ENCODE measurements at regions not wholly inside any gene's neighbourhood (a gene's known extent, or its start where the extent isn't known, plus 50 kb on each side); places are given as distances from the start of the nearest gene placed in this dataset.

- Histone ChIP-seq H3K4me1 (ENCODE audit: insufficient read depth, low read length) (no peaks in the 10 kb centered on the region), H3K79me2 (ENCODE audit: insufficient read depth, low read length) (no peaks in the 10 kb centered on the region)
- no peak for TF ChIP-seq CTCF (IDR thresholded peaks at IDR 0.05; ENCODE audit: extremely low read depth, low read depth, low read length)
Measured at GRCh38 chr5:7214906-7215416, 181.0 kb upstream of the ADCY2 start.

GRCh38 chr5:7218141-7218540 lies 177.8 kb upstream of the ADCY2 start:
- Histone ChIP-seq H3K27me3 (ENCODE audit: insufficient read depth, low read length) (no peaks in the 10 kb centered on the region), H3K4me3 (ENCODE audit: insufficient read depth, low read length) (no peak overlapping the region), H3K4me2 (ENCODE audit: insufficient read depth, low read length) (no peak overlapping the region), H3K79me2 (ENCODE audit: insufficient read depth, low read length) (no peaks in the 10 kb centered on the region), H2AFZ (ENCODE audit: low read length) (no peak overlapping the region), H3K9me3 (ENCODE audit: low read depth, low read length) (no peaks in the 10 kb centered on the region), H3K4me1 (ENCODE audit: insufficient read depth, low read length) (no peaks in the 10 kb centered on the region), H4K20me1 (ENCODE audit: insufficient read depth, low read length) (no peaks in the 10 kb centered on the region), H3K36me3 (ENCODE audit: insufficient read depth, low read length) (no peaks in the 10 kb centered on the region), H3K27ac (ENCODE audit: low read depth, low read length) (no peak overlapping the region)
- no peak for TF ChIP-seq CTCF (IDR thresholded peaks at IDR 0.05; ENCODE audit: extremely low read depth, low read depth, low read length)
- DNase-seq (ENCODE audit: insufficient read length, low spot score, missing footprints): no peak

More at GRCh38 chr5:7214906-7215416, 181.0 kb upstream of the ADCY2 start:
- Histone ChIP-seq H3K36me3 (ENCODE audit: insufficient read depth, low read length) (no peaks in the 10 kb centered on the region), H3K27ac (ENCODE audit: low read depth, low read length) (no peak overlapping the region), H3K27me3 (ENCODE audit: insufficient read depth, low read length) (no peaks in the 10 kb centered on the region), H3K4me2 (ENCODE audit: insufficient read depth, low read length) (no peak overlapping the region), H3K4me3 (ENCODE audit: insufficient read depth, low read length) (no peak overlapping the region), H2AFZ (ENCODE audit: low read length) (no peak overlapping the region), H3K9me3 (ENCODE audit: low read depth, low read length) (no peaks in the 10 kb centered on the region), H4K20me1 (ENCODE audit: insufficient read depth, low read length) (no peaks in the 10 kb centered on the region)
- no peak for DNase-seq (ENCODE audit: insufficient read length, low spot score, missing footprints)

GRCh38 chr5:7220156-7220555 lies 175.8 kb upstream of the ADCY2 start:
- H3K9me3 ChIP-seq (ENCODE audit: low read depth, low read length): no peaks in the 10 kb centered on the region
- no peaks in the 10 kb centered on the region for H3K27me3 ChIP-seq (ENCODE audit: insufficient read depth, low read length)
- no peaks in the 10 kb centered on the region for H3K4me1 ChIP-seq (ENCODE audit: insufficient read depth, low read length)
- H3K36me3 ChIP-seq (ENCODE audit: insufficient read depth, low read length): no peaks in the 10 kb centered on the region
- no peak overlapping the region for H3K27ac ChIP-seq (ENCODE audit: low read depth, low read length)
- DNase-seq (ENCODE audit: insufficient read length, low spot score, missing footprints): no peak
- no peak overlapping the region for H3K4me2 ChIP-seq (ENCODE audit: insufficient read depth, low read length)
- no peak overlapping the region for H2AFZ ChIP-seq (ENCODE audit: low read length)
- H3K79me2 ChIP-seq (ENCODE audit: insufficient read depth, low read length): no peaks in the 10 kb centered on the region
- no peak overlapping the region for H3K4me3 ChIP-seq (ENCODE audit: insufficient read depth, low read length)
- no peak for TF ChIP-seq CTCF (IDR thresholded peaks at IDR 0.05; ENCODE audit: extremely low read depth, low read depth, low read length)
- no peaks in the 10 kb centered on the region for H4K20me1 ChIP-seq (ENCODE audit: insufficient read depth, low read length)

- H3K27ac ChIP-seq (ENCODE audit: low read depth, low read length): no peak overlapping the region
- no peak for DNase-seq (ENCODE audit: insufficient read length, low spot score, missing footprints)
- no peaks in the 10 kb centered on the region for H3K27me3 ChIP-seq (ENCODE audit: insufficient read depth, low read length)
- no peaks in the 10 kb centered on the region for H3K36me3 ChIP-seq (ENCODE audit: insufficient read depth, low read length)
- H2AFZ ChIP-seq (ENCODE audit: low read length): no peak overlapping the region
- H3K4me1 ChIP-seq (ENCODE audit: insufficient read depth, low read length): no peaks in the 10 kb centered on the region
- TF ChIP-seq CTCF (IDR thresholded peaks at IDR 0.05; ENCODE audit: extremely low read depth, low read depth, low read length): no peak
- H3K9me3 ChIP-seq (ENCODE audit: low read depth, low read length): no peaks in the 10 kb centered on the region
- H4K20me1 ChIP-seq (ENCODE audit: insufficient read depth, low read length): no peaks in the 10 kb centered on the region
- H3K4me3 ChIP-seq (ENCODE audit: insufficient read depth, low read length): no peak overlapping the region
- no peaks in the 10 kb centered on the region for H3K79me2 ChIP-seq (ENCODE audit: insufficient read depth, low read length)
- no peak overlapping the region for H3K4me2 ChIP-seq (ENCODE audit: insufficient read depth, low read length)
Measured at GRCh38 chr5:7221041-7221440, 174.9 kb upstream of the ADCY2 start.
